ACC112 (cell line): ENCODE measurements at regions not wholly inside any gene's neighbourhood (a gene's known extent, or its start where the extent isn't known, plus 50 kb on each side); places are given as distances from the start of the nearest gene placed in this dataset.
"Not testable (repeated sequence)": the region's sequence is repeated elsewhere in the genome, so short reads cannot be mapped to it uniquely, and the experiment has no call there.

ENCODE experiments used
- H2AFZ ChIP-seq: fragments of 200-600 bp; sonication (generic); one replicate; pipeline ENCODE4 v1.6.0; 2017; ENCODE audit warnings: antibody characterized with exemption, low read length; ENCODE audit not compliant: unreplicated experiment
- H3K27ac ChIP-seq: fragments of 200-600 bp; sonication (generic); 2 replicates; pipeline ENCODE4 v1.5.1; 2014; ENCODE audit warnings: low read depth, mild to moderate bottlenecking, antibody characterized with exemption, low read length, moderate library complexity
- H3K27me3 ChIP-seq: fragments of 200-600 bp; sonication (generic); 2 replicates; pipeline ENCODE4 v1.6.1; 2014; ENCODE audit warnings: mild to moderate bottlenecking, antibody characterized with exemption, low read length, moderate library complexity, mixed read lengths; ENCODE audit not compliant: insufficient read depth
- H3K36me3 ChIP-seq: fragments of 200-600 bp; sonication (generic); 2 replicates; pipeline ENCODE4 v1.6.1; 2016; ENCODE audit warnings: mild to moderate bottlenecking, antibody characterized with exemption, low read length, moderate library complexity, mixed read lengths; ENCODE audit not compliant: insufficient read depth
- H3K4me1 ChIP-seq: fragments of 200-600 bp; sonication (generic); one replicate; pipeline ENCODE4 v1.6.1; 2016; ENCODE audit warnings: low read length, mixed read lengths; ENCODE audit not compliant: insufficient read depth, unreplicated experiment, control insufficient read depth
- H3K4me3 ChIP-seq: fragments of 200-600 bp; sonication (generic); 2 replicates; pipeline ENCODE4 v1.5.1; 2014; ENCODE audit warnings: mild to moderate bottlenecking, low read depth, low read length
- H3K79me2 ChIP-seq: fragments of 200-600 bp; sonication (generic); one replicate; pipeline ENCODE4 v1.6.0; 2016; ENCODE audit warnings: low read length; ENCODE audit not compliant: control insufficient read depth, unreplicated experiment, insufficient read depth

DNA sequence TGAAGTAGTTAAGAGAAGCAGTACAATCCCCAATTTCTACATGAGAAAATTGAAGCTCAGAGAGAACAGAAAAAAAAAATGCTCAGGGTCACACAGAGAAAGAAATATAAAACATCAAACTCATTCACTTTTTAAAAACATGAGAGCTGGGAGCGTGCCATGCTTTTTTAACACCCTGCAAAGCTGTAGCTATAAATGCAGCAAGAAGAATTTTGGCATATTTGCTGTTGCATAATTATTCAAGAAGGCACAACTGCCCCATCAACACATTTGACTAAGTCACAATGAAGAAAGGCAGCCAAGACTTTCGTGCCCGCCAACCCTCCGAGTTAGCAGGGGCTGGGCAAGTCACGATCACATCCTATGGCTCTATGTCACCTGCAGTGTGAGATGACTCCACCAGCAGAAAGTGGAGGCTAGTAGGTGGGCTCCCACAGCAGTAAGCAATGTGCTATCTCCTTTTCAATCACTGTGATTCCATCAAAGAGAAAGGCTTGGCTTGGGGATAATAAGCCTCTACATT lies 214.8 kb downstream of the DHX15 start:
- H3K79me2 ChIP-seq = no peaks in the 10 kb centered on the region
- no peaks in the 10 kb centered on the region for H3K27me3 ChIP-seq
- no peaks in the 10 kb centered on the region for H3K4me1 ChIP-seq
- no peaks in the 10 kb centered on the region for H3K36me3 ChIP-seq
- no peak overlapping the region for H3K27ac ChIP-seq
- H3K4me3 ChIP-seq = no peak overlapping the region
- no peak overlapping the region for H2AFZ ChIP-seq

DNA sequence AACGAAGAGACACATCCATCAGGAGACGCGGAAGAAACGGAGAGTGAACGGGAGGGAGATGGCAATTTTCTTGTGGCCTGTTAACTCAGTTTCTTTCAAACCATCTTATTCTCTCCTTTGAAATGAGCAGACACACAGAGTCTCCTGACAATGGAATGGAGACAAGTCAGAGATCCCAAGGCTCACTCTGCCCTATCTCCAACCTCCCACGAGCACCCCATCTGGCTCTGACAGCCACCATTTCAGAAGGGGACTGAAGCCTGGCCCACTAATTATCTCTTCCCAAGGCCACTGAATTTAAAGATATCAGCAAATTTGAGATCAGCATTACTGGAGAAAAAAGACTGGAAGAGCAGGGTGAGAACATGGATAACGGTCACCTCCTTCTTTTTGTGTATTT lies 215.6 kb downstream of the DHX15 start:
- Histone ChIP-seq H3K79me2 (no peaks in the 10 kb centered on the region), H3K27me3 (no peaks in the 10 kb centered on the region), H3K4me1 (no peaks in the 10 kb centered on the region), H3K4me3 (no peak overlapping the region), H3K27ac (no peak overlapping the region), H3K36me3 (no peaks in the 10 kb centered on the region), H2AFZ (no peak overlapping the region)

DNA sequence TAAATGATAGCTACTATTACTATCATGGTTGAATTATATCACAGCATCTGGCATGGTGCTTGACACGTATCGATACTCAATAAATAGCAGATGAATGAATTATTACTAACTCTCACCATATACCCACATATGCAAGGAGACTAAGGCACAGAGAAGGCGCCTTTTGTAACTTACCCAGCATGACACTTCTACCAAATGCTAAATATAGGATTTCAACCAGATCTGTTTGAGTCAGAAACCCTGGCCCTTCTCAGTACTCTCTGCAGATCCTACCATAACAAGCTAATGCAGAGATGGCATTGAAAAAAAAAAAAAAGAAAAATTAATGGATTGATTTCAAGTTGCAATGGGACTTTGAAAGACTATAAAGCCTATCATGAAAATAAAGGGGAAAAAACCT lies 219.5 kb downstream of the DHX15 start:
- H3K79me2 ChIP-seq = no peaks in the 10 kb centered on the region
- no peak overlapping the region for H3K27ac ChIP-seq
- H2AFZ ChIP-seq = no peak overlapping the region
- H3K4me3 ChIP-seq = no peak overlapping the region
- H3K4me1 ChIP-seq = no peaks in the 10 kb centered on the region
- H3K36me3 ChIP-seq = no peaks in the 10 kb centered on the region
- no peaks in the 10 kb centered on the region for H3K27me3 ChIP-seq

DNA sequence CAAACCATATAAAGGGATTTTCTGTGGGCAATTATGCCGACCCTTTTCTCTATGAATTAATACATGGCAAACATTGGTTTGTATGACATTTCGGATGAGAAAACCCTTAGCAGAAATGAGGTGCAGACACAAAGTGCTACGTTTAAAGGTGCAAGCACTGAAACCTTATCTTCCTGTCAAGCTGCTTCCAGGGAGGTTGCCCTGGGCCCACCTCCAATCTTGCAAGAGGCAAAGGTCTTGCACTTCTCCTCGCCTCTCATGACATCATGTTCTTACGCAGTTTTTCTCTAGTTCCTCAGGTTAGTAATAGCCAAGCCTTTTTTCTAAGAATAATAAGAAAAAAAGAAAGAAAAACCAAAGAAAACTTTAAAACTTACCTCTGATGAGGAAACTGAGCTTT lies 220.1 kb downstream of the DHX15 start:
- no peaks in the 10 kb centered on the region for H3K4me1 ChIP-seq
- H3K27me3 ChIP-seq = no peaks in the 10 kb centered on the region
- H3K4me3 ChIP-seq = no peak overlapping the region
- no peaks in the 10 kb centered on the region for H3K36me3 ChIP-seq
- H3K79me2 ChIP-seq = no peaks in the 10 kb centered on the region
- no peak overlapping the region for H2AFZ ChIP-seq
- no peak overlapping the region for H3K27ac ChIP-seq

DNA sequence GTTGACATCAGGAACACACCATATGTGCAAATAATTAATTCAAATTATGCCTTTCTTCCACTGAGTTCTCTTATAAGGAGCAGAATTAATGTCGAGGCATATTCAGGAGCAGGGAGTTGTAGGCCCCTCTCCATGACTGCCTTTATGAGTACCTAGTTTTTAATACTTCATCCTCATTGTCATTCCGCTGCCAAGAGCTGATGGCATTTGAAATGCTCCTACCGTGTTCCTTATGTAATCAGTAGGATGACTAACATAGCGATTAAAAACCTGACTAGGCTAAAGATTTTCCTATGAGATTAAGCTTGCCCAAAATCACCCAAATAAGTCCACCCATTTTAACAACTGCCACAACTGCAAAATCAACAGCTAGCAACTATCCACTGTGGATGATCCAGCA lies 220.6 kb downstream of the DHX15 start:
- Histone ChIP-seq H3K36me3 (no peaks in the 10 kb centered on the region), H2AFZ (no peak overlapping the region), H3K27me3 (no peaks in the 10 kb centered on the region), H3K4me1 (no peaks in the 10 kb centered on the region), H3K79me2 (no peaks in the 10 kb centered on the region), H3K4me3 (no peak overlapping the region), H3K27ac (no peak overlapping the region)

DNA sequence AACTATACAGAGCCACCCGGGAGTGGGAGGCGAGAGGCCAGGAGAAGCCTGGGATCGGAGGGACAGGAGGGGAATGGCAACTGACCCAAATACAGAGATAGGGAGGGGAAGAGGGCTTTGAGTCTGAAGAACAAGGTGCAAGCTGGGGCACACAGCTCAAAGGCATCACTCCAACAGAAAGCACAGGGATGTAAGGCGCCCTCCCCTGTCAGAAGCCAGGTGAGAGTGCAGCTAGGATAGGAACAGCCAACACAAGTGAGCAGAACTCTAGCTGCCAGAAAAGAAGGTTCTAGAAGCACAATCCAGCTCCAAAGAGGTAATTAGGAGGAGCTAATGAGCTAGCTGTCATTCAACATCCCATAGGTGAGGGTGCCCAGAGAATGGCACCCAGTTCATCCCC lies 232.2 kb downstream of the DHX15 start:
- H2AFZ ChIP-seq = no peak overlapping the region
- no peak overlapping the region for H3K4me3 ChIP-seq
- H3K36me3 ChIP-seq = no peaks in the 10 kb centered on the region
- H3K79me2 ChIP-seq = no peaks in the 10 kb centered on the region
- H3K27me3 ChIP-seq = no peaks in the 10 kb centered on the region
- no peaks in the 10 kb centered on the region for H3K4me1 ChIP-seq
- H3K27ac ChIP-seq = no peak overlapping the region

DNA sequence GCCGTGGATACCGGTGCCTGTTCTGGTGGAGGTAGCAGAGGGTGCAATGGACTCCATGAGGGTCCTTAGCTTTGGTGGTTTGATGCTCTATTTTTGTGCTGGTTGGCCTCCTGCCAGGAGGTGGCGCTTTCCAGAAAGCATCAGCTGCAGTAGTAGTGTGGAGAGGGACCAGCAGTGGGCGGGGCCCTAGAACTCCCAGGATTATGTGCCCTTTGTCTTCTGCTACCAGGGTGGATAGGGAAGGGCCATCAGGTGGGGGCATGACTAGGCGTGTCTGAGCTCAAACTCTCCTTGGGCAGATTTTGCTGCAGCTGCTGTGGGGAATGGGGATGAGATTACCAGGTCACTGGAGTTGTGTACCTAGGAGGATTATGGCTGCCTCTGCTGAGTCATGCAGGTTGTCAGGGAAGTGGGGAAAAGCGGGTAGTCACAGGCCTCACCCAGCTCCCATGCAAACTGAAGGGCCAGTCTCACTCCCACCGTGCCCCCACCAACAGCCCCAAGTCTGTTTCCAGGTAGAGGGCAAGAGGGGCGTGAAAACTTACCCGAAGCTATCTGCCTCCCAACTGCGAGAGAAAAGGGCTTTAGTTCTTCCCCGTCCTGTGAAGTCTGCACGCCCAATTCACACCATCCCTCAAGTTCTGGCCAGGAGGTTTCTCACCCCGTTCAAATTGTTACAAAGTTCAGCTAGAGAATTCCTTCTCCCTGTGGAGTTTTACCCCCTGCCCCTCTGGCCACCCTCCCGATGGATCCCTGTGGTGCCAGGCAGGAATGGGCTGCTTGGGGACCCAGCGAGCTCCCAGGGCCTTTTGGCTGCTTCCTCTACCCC lies 235.0 kb downstream of the DHX15 start:
- not testable (repeated sequence) for H3K36me3 ChIP-seq, H3K27me3 ChIP-seq, H3K27ac ChIP-seq, H3K79me2 ChIP-seq, H2AFZ ChIP-seq, H3K4me3 ChIP-seq, H3K4me1 ChIP-seq

DNA sequence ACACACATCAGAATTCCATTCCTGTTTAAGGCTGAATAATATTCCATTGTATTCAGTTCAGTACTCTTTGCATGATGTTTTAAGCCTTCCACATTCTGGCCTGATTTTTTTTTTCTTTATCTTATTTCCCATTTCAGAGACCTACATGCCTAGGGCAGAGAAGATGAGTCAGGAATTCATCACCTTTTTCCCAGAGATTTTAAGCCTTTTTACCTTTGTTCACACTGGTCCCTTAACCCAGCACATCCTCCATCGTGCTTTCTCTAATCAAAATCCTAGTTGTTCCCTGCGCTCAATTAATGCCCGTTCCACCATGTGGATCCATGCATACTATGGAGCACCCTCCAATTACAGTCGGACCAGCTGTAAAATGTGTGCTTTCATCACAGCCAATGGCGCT lies 245.1 kb downstream of the DHX15 start:
- Histone ChIP-seq H3K4me3 (no peak overlapping the region), H3K27ac (no peak overlapping the region), H2AFZ (no peak overlapping the region), H3K4me1 (no peaks in the 10 kb centered on the region), H3K27me3 (no peaks in the 10 kb centered on the region), H3K79me2 (no peaks in the 10 kb centered on the region), H3K36me3 (no peaks in the 10 kb centered on the region)

DNA sequence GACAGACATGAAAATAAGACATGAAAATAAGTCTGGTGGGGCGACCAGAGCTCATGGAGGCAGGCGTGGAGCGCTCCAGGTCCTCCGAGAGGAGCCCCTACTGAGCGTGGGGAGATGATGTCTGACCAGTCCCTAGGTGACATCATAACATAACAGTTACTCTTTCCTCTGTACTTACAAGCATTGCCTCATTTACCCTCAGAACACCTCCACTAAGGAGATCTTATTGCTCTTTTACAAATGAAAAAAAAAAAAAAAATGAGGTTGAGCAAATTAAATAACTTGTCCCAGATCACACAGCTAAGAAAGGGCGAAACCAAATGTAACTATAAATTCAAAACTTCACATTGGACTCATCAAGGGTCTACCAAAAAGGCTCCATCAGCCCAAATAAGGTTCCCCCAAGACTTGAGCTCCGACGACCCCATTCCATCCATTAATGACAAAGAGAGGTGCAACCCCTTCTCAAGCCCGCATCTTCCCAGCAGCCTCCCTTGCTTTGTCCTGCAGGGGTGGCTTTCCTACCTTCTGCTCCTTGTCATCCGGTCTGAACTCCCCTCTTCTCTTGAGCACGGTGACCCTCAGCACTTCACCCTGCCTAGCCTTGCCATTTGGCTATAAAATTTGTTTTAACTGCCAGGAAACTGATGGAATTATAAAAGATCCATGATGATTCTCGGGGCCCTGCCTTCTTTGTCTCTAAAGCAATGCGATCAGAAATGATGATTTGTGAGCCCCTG lies 246.7 kb downstream of the DHX15 start:
- Histone ChIP-seq H3K27me3 (no peaks in the 10 kb centered on the region), H3K4me1 (no peaks in the 10 kb centered on the region), H3K36me3 (no peaks in the 10 kb centered on the region), H3K4me3 (no peak overlapping the region), H3K27ac (no peak overlapping the region), H3K79me2 (no peaks in the 10 kb centered on the region), H2AFZ (no peak overlapping the region)

DNA sequence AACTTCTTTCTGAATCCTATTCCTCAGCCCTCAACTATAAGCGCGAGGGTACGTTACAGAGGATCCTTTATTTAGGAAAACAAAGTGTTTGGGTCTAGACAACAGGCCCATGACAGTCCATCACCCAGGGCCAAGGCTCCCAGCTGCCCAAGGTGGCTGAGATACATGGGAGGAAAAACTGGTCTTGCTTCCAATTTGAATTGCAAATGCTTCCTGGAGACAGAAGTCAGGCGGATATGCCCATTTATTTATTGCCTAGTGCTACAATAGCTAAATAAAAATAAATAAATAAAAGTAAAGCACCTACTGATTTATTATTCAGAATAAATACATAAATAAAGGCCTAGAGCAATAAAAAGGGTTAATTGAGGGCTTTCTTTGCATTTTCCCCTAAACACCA lies 248.7 kb downstream of the DHX15 start:
- Histone ChIP-seq H3K27me3 (no peaks in the 10 kb centered on the region), H3K79me2 (no peaks in the 10 kb centered on the region), H2AFZ (no peak overlapping the region), H3K27ac (no peak overlapping the region), H3K4me1 (peaks cover 7% of the 10 kb centered on the region), H3K36me3 (no peaks in the 10 kb centered on the region), H3K4me3 (no peak overlapping the region)

DNA sequence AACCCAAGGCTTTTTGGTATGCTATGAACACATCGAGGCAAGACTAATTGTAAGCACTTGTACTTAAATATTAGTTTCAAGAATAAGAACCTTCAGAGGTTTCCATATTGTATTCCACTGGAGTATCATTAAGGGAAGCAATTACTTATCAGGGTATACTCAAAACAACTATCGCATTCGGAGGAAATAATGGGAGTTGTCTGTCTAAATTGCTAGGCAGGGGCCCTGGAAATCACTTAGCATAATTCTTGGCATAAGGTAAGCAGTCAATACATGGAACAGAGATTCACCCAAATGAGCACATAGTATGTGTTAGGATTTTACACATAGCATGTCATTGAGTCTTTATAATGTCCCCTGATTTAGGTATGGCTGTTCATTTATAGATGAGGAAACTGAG lies 249.4 kb downstream of the DHX15 start:
- Histone ChIP-seq H3K27me3 (no peaks in the 10 kb centered on the region), H3K4me1 (peaks cover 14% of the 10 kb centered on the region), H2AFZ (no peak overlapping the region), H3K4me3 (no peak overlapping the region), H3K36me3 (no peaks in the 10 kb centered on the region), H3K27ac (no peak overlapping the region), H3K79me2 (no peaks in the 10 kb centered on the region)
